Mammary epithelial cell (primary cell): ENCODE measurements at regions not wholly inside any gene's neighbourhood (a gene's known extent, or its start where the extent isn't known, plus 50 kb on each side); places are given as distances from the start of the nearest gene placed in this dataset.

Experiments used
- EZH2 ChIP-seq: IDR thresholded peaks from 2 replicates; pipeline ENCODE4 v1.6.1; 2012; ENCODE audit warnings: low read length, inconsistent platforms, borderline replicate concordance
- TF ChIP-seq, protein P1 (sequence below), 2 donors: IDR thresholded peaks in 1 of 2; conservative IDR thresholded peaks in 1 of 2; 2 replicates each; pipeline ENCODE4 v1.5.1; 2011 to 2012; ENCODE audit warnings: inconsistent platforms in 2 of 2, low read length in 2 of 2, mild to moderate bottlenecking in 2 of 2, control low read depth in 1 of 2, low read depth in 1 of 2; ENCODE audit not compliant: insufficient read depth in 1 of 2; ENCODE audit errors: extremely low read depth in 1 of 2

GRCh38 chr11:113634940-113635575 lies 71.0 kb downstream of the TMPRSS5 start:
- TF ChIP-seq, protein P1, sequence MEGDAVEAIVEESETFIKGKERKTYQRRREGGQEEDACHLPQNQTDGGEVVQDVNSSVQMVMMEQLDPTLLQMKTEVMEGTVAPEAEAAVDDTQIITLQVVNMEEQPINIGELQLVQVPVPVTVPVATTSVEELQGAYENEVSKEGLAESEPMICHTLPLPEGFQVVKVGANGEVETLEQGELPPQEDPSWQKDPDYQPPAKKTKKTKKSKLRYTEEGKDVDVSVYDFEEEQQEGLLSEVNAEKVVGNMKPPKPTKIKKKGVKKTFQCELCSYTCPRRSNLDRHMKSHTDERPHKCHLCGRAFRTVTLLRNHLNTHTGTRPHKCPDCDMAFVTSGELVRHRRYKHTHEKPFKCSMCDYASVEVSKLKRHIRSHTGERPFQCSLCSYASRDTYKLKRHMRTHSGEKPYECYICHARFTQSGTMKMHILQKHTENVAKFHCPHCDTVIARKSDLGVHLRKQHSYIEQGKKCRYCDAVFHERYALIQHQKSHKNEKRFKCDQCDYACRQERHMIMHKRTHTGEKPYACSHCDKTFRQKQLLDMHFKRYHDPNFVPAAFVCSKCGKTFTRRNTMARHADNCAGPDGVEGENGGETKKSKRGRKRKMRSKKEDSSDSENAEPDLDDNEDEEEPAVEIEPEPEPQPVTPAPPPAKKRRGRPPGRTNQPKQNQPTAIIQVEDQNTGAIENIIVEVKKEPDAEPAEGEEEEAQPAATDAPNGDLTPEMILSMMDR (conservative IDR thresholded peaks at IDR 0.05 in 1 of 2, IDR thresholded peaks at IDR 0.05 in 1 of 2; ENCODE audit: extremely low read depth in 1 of 2, insufficient read depth in 1 of 2, low read depth in 1 of 2, low read length in 2 of 2), result no peak
- no peak for TF ChIP-seq EZH2
